NCI-H2171 (cell line): ENCODE measurements at regions not wholly inside any gene's neighbourhood (a gene's known extent, or its start where the extent isn't known, plus 50 kb on each side); places are given as distances from the start of the nearest gene placed in this dataset.

Source experiments
- DNase-seq: peaks from one replicate; lab custom pipeline; 2025; lab: John Stamatoyannopoulos, UW

- no peak for DNase-seq
Observed at GRCh38 chr2:60295636-60295962, 257.9 kb downstream of the BCL11A start.

- no peak for DNase-seq
Observed at GRCh38 chr2:60294901-60295635, 258.4 kb downstream of the BCL11A start.

DNA sequence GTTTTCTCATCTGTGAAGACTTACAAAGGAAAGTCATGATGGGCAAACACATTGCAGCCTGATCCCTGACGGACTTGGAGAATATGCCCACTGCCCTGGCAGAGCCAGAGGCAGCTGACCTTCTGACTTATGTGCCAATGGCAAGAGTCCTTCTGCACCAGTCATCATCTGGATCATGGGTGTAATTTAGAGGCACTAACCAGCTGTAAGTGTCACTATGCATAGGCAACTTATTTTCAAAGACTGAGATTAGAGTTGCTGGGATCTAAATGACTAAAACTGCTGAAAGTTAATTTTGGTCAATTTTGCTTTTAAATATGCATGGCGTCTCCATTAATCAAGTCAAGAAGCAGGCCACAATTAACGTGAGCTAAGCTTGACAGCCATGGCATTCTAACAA is 261.2 kb downstream of the BCL11A start:
- DNase-seq = no peak

GRCh38 chr2:60290509-60290908 is 262.9 kb downstream of the BCL11A start:
- no peak for DNase-seq

- no peak for DNase-seq
Observed at GRCh38 chr2:60285626-60286316, 267.7 kb downstream of the BCL11A start.

- no peak for DNase-seq
Observed at GRCh38 chr2:60283626-60284025, 269.8 kb downstream of the BCL11A start.

DNA sequence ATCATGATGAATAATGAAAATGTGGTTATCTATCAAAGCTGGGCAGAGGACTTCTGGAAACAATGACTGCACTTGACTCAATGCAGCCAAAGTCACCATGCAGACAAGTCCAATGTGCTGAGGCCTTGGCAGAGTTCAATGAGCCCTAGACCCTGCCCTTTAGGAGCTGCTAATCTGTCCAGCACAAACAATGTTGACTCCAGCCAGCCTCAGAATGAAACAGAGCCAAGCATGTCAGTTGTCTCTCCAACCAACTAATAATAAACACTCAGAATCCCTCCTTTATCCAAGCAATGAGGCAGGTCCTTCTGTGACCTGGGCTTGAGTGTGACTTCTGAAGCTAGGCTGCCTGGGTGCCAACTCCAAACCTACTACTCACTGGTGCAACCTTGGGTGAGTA is 270.6 kb downstream of the BCL11A start:
- no peak for DNase-seq

GRCh38 chr2:60281730-60282129 is 271.7 kb downstream of the BCL11A start:
- DNase-seq = no peak

GRCh38 chr2:60280238-60280637 is 273.2 kb downstream of the BCL11A start:
- no peak for DNase-seq

GRCh38 chr2:60278906-60279305 is 274.5 kb downstream of the BCL11A start:
- no peak for DNase-seq

- DNase-seq = no peak
Observed at GRCh38 chr2:60275958-60276357, 277.5 kb downstream of the BCL11A start.

- DNase-seq = no peak
Observed at GRCh38 chr2:60273836-60274235, 279.6 kb downstream of the BCL11A start.

DNA sequence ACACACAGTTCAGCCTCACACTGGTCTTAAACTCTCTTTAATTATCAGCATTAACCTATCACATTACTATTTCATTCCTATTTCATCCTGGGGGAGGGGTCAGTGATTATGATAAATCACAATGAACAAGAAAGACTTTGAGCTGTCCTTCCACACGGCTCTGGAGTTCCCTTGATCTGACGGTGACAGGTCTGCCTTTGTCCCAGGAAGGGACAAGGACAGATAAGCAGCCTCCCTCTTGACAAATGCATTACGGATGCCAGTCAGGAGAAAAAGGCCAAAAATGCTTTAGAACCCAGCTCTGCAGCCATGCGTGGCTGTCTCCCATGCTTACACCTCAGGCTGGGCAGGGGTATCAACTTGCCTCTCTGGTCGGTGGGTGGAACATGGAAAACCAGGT is 281.7 kb downstream of the BCL11A start:
- no peak for DNase-seq

GRCh38 chr2:60271131-60271530 is 282.3 kb downstream of the BCL11A start:
- DNase-seq = no peak

GRCh38 chr2:60268661-60269060 is 284.8 kb downstream of the BCL11A start:
- DNase-seq = no peak

GRCh38 chr2:60268032-60268431 is 285.4 kb downstream of the BCL11A start:
- no peak for DNase-seq

- no peak for DNase-seq
Observed at GRCh38 chr2:60267122-60267521, 286.3 kb downstream of the BCL11A start.

DNA sequence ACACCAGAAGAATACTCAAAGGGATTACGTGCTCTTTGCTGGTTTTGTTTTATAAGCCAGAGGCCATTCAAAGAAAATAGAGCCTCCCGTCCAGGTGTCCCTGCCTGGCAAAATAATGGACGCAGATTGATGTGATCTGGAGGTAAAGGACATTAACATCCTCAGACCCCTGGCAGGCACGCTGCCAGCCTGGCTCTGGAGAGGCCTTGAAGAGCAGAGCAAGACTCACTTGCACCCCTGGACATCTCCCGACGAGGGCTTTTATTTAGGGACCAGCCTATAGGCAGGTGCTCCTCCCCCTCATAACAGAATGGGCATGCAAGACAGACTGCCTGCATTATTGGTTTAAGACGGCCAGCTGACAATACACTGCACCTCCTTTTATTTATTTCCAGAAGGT is 291.3 kb downstream of the BCL11A start:
- no peak for DNase-seq

GRCh38 chr2:60260639-60261296 is 292.7 kb downstream of the BCL11A start:
- no peak for DNase-seq

DNA sequence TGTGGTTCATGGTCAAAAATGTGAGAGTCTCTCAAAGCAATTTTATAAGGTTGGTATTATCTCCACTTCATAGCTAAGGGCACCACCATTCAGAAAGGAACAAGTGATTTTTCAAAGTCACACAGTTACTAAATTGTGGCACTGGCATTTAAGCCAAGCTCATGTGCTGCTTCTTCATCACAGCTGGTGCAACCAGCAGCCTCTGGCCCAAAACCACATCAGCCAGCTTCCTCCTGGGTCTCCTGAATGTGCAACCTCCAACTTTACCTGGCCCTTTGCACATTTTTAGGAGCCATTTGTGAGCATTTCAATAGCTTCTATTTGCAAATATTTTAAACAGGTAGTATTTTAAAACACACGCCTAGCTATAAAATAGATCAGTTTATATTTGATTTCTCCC is 293.7 kb downstream of the BCL11A start:
- no peak for DNase-seq

DNA sequence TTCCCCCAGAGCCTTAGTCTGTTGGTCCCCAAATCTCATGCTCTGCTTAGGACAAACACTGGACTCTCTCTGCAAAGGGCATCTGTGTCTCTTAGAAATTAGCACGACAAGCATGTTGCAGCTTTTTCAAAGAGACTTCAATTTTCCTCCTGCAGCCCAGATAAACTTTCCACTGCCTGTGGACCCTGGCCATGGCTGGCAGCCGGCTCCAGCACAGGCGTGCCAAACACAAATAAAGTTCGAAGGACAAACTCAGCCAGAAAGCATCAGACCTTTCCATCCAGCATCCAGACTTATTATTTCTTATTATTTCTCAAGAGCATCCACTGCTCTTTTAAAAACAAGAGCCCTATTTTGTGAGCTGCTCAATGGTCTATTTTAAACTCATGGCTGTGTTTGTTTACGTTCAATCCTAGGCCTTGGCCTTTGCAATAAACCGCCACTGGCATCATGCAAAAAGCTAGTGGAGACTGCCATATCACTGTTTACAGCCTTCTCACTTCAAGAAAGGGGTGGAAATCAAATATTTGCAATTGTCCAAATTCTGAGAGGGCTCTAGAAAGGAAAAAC is 300.8 kb downstream of the BCL11A start:
- no peak for DNase-seq

DNA sequence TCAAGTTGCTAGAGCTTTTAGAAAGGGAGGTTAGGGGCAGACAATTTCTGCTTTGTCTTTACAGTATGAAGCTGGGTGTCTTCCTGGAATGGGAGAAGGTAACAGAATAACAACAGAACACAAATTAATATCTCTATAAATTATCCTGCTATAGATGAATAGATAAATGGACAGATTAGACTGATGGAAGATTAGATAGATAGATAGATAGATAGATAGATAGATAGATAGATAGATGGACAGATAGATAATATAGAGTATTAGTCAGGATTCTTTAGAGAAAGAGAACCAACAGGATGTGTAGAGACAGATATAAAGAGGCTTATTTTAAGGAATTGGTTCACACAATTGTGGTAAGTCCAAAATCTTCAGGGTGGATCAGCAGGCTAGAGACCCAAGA is 302.2 kb downstream of the BCL11A start:
- no peak for DNase-seq

DNA sequence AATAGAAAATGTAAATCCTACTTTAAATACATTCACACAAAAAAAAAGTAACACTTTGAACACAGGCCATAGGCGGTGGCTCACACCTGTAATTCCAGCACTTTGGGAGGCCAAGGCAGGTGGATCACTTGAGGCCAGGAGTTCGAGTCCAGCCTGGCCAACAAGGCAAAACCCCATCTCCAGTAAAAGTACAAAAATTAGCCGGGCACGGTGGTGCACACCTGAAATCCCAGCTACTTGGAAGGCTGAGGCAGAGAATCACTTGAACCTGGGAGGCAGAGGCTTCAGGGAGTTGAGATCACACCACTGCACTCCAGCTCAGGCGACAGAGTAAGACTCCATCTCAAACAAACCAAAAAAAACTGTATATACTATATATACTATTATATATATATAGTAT is 303.6 kb downstream of the BCL11A start:
- no peak for DNase-seq
